ENCODE measurements at regions not wholly inside any gene's neighbourhood (a gene's known extent, or its start where the extent isn't known, plus 50 kb on each side); places are given as distances from the start of the nearest gene placed in this dataset.

GRCh38 chr5:130402906-130403305 is 498.6 kb downstream of the CHSY3 start (continued):
- TF ChIP-seq ZNF560 (tag by site-specific recombination; IDR thresholded peaks at IDR 0.05; ENCODE audit: borderline replicate concordance) (no peak), ZSCAN30 (tag by site-specific recombination; IDR thresholded peaks at IDR 0.05) (no peak), ZNF48 (tag by site-specific recombination; IDR thresholded peaks at IDR 0.05) (no peak), ZFP69B (tag by site-specific recombination; IDR thresholded peaks at IDR 0.05) (no peak), ZNF621 (tag by site-specific recombination; IDR thresholded peaks at IDR 0.05) (no peak)

GRCh38 chr5:130400091-130400490 is 495.8 kb downstream of the CHSY3 start:
- no peaks in the 10 kb centered on the region for H3K9me3 ChIP-seq (ENCODE audit: control insufficient read depth, insufficient read depth, low read depth, low read length)
- H3K4me1 ChIP-seq (ENCODE audit: control insufficient read depth, insufficient read depth, low read length), result no peaks in the 10 kb centered on the region
- no peak overlapping the region for H3K4me3 ChIP-seq (ENCODE audit: low read depth, low read length)
- ChIA-PET CTCF (no interaction called here), POLR2A (no interaction called here)
- no peak overlapping the region for H3K27ac ChIP-seq (ENCODE audit: extremely low read depth, low read depth, low read length)
- no peaks in the 10 kb centered on the region for H3K36me3 ChIP-seq (ENCODE audit: control insufficient read depth in 2 of 2, insufficient read depth in 1 of 2, low read length in 2 of 2)
- TF ChIP-seq ZNF354C (tag by site-specific recombination; IDR thresholded peaks at IDR 0.05; ENCODE audit: borderline replicate concordance, low read depth), result no peak
- TF ChIP-seq ZNF184 (tag by site-specific recombination; IDR thresholded peaks at IDR 0.05), result no peak
- no peak for TF ChIP-seq ZNF791 (tag by site-specific recombination; IDR thresholded peaks at IDR 0.05)
- TF ChIP-seq ZNF777 (tag by site-specific recombination; IDR thresholded peaks at IDR 0.05; ENCODE audit: borderline replicate concordance), result no peak
- TF ChIP-seq ZFP3 (tag by site-specific recombination; IDR thresholded peaks at IDR 0.05; ENCODE audit: low read depth), result no peak
- TF ChIP-seq ZNF341 (tag by site-specific recombination; IDR thresholded peaks at IDR 0.05; ENCODE audit: low read depth), result no peak
- no peak for TF ChIP-seq ZNF223 (tag by site-specific recombination; IDR thresholded peaks at IDR 0.05)
- no peak for TF ChIP-seq ZNF221 (tag by site-specific recombination; IDR thresholded peaks at IDR 0.05; ENCODE audit: borderline replicate concordance)
- TF ChIP-seq ZNF530 (tag by site-specific recombination; IDR thresholded peaks at IDR 0.05; ENCODE audit: low read depth), result no peak
- TF ChIP-seq ZNF148 (tag by site-specific recombination; IDR thresholded peaks at IDR 0.05; ENCODE audit: borderline replicate concordance), result no peak
- TF ChIP-seq ZNF24 (tag by site-specific recombination; IDR thresholded peaks at IDR 0.05), result no peak
- no peak for TF ChIP-seq ZNF785 (tag by site-specific recombination; IDR thresholded peaks at IDR 0.05)
- no peak for TF ChIP-seq ZNF114 (tag by site-specific recombination; IDR thresholded peaks at IDR 0.05)
- TF ChIP-seq SALL2 (tag by site-specific recombination; IDR thresholded peaks at IDR 0.05; ENCODE audit: borderline replicate concordance), result no peak
- TF ChIP-seq ZNF366 (tag by site-specific recombination; conservative IDR thresholded peaks at IDR 0.05), result no peak
- TF ChIP-seq ZNF792 (tag by site-specific recombination; IDR thresholded peaks at IDR 0.05), result no peak
- no peak for TF ChIP-seq KLF16 (tag by site-specific recombination; IDR thresholded peaks at IDR 0.05)
- TF ChIP-seq ZNF404 (tag by site-specific recombination; IDR thresholded peaks at IDR 0.05), result no peak
- no peak for TF ChIP-seq GLI4 (tag by site-specific recombination; IDR thresholded peaks at IDR 0.05)
- TF ChIP-seq ELK4 (IDR thresholded peaks at IDR 0.05; ENCODE audit: borderline replicate concordance, low read depth, low read length), result no peak
